GM12892 (cell line): ENCODE measurements at regions not wholly inside any gene's neighbourhood (a gene's known extent, or its start where the extent isn't known, plus 50 kb on each side); places are given as distances from the start of the nearest gene placed in this dataset.

Source experiments
- DNase-seq: peaks from one replicate; pipeline ENCODE4 v3.0.0; 2011; ENCODE audit not compliant: insufficient read length
- FAIRE-seq: peaks from 2 replicates; lab custom pipeline; 2011; peaks lifted over from hg19 to GRCh38; lab: Jason Lieb, UNC
- POLR2A ChIP-seq: IDR thresholded peaks from 2 replicates; pipeline ENCODE4 v1.6.1; 2011; ENCODE audit warnings: low read depth, low read length, control low read depth
- POLR2AphosphoS5 ChIP-seq: IDR thresholded peaks from 2 replicates; pipeline ENCODE4 v1.6.1; 2011; ENCODE audit warnings: low read depth, low read length, control low read depth
- TAF1 ChIP-seq: IDR thresholded peaks from 2 replicates; pipeline ENCODE4 v1.6.1; 2011; ENCODE audit warnings: low read depth, mild to moderate bottlenecking, control low read depth, low read length, borderline replicate concordance

GRCh38 chr20:21862259-21862946 is 156.9 kb downstream of the PAX1 start:
- no peak for DNase-seq
- TF ChIP-seq POLR2AphosphoS5 (no peak), TAF1 (no peak), POLR2A (no peak)
- FAIRE-seq, result no peak

- FAIRE-seq (no peak), DNase-seq (no peak)
- TF ChIP-seq POLR2A (no peak), POLR2AphosphoS5 (no peak), TAF1 (no peak)
Observed at GRCh38 chr20:21840991-21841390, 135.5 kb downstream of the PAX1 start.

DNA sequence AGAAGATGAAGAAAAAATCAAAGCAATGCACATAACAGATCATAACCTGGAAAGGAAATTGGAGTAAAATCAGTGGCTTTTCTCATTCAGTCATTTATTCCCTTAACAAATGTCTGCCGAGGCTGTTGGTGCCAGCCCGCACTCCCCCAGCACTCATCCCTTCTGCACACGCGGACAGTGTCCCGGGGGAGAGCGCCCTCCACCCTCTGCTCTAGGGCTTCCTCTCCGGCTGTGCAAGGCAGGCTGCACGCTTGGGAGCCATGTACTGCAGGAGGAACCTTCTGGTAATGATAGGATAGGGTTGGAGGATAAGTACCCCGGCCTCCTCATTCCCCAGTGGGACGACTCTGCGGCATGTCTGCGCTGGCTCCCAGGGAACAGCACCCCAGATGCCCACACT is 134.5 kb downstream of the PAX1 start:
- FAIRE-seq (no peak), DNase-seq (no peak)
- TF ChIP-seq TAF1, result no peak
- no peak for TF ChIP-seq POLR2AphosphoS5
- no peak for TF ChIP-seq POLR2A

DNA sequence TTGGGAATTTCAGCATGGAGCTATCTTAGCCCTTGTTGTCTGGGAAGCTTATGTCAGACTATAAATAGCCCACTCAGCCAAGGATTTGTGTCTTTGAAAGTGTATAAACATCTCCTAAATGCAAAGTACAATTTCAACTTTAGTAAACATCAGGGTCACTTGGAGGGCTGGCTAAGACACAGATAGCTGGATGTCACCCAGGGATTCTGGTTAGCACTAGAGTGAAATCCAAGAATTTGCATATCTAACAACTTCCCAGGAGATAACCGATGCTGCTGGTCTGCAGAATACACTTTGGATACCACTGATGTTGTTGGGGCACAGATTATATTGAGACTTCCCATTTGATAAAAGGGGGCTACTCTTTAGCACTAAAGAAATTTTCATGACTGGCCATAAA is 130.9 kb downstream of the PAX1 start:
- no peak for TF ChIP-seq POLR2AphosphoS5
- no peak for TF ChIP-seq POLR2A
- no peak for TF ChIP-seq TAF1
- DNase-seq (no peak), FAIRE-seq (no peak)

GRCh38 chr20:21835042-21835441 is 129.6 kb downstream of the PAX1 start:
- FAIRE-seq (no peak), DNase-seq (no peak)
- TF ChIP-seq TAF1 (no peak), POLR2A (no peak), POLR2AphosphoS5 (no peak)

- FAIRE-seq, result no peak
- TF ChIP-seq TAF1, result no peak
- TF ChIP-seq POLR2A, result no peak
- no peak for TF ChIP-seq POLR2AphosphoS5
Observed at GRCh38 chr20:21832442-21833385, 127.2 kb downstream of the PAX1 start.

DNA sequence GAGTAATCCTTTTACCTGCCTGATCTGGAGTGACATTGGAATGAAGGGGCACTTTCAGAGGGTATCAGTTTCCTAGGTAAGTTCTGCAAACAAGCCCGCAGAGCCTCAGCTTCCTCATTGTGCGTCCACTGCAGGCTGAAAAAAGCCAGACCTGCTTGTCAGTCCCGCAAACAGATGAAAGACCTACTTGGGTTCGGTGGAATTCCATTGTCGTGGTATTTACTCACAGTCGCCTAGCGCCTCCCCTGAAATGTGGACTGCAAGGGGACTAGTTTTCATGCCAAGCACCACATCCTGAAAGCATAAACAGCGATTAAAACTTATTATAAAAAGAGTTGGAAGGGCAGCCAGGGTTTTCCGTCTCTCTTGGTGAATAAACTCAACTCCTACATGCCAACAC is 121.5 kb downstream of the PAX1 start:
- DNase-seq, result no peak
- TF ChIP-seq TAF1, result no peak
- TF ChIP-seq POLR2AphosphoS5, result no peak
- no peak for TF ChIP-seq POLR2A
- no peak for FAIRE-seq

More at GRCh38 chr20:21832442-21833385, 127.2 kb downstream of the PAX1 start:
- DNase-seq, result no peak

- TF ChIP-seq POLR2A (no peak), POLR2AphosphoS5 (no peak), TAF1 (no peak)
- DNase-seq (no peak), FAIRE-seq (no peak)
Observed at GRCh38 chr20:21821358-21821757, 115.9 kb downstream of the PAX1 start.

DNA sequence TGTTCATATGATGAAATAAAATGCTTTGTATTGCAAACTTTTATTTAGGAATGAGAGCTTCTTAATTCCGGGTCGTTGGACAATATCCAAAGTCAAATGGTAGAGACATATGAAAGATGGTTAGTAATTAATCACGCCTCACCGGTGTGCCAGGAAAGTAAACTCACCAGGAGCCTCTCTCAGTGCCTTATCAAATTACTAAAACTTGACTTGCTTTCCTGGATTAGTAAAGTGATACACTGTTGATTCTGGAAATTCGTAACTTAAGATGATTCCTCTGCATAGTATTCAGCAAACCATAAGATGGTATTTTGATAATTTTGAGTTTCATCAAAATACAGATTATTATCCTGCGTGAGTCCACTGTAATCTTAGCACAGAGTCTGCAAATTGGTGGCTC is 115.2 kb downstream of the PAX1 start:
- FAIRE-seq (no peak), DNase-seq (no peak)
- TF ChIP-seq TAF1 (no peak), POLR2A (no peak), POLR2AphosphoS5 (no peak)

DNA sequence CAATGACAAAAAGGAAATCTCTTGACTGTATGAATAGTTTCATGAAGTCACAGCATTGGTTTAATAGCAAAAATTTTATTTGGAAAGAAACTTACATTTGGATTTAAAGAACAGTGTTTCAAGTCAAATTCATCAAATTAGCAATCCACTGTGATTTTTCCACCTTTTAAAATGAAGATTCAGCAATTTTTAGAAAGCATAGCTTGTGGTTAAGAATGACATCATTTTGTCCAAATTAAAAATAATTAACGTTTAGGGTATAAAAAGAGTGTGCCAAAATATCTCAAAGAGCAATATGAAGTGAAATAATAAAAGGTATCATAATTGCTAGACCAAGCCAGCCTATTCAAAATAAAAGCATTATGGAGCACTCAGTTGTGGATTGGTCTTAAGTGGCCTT is 114.6 kb downstream of the PAX1 start:
- FAIRE-seq (no peak), DNase-seq (no peak)
- no peak for TF ChIP-seq POLR2AphosphoS5

GRCh38 chr20:21812379-21812778 is 106.9 kb downstream of the PAX1 start:
- no peak for DNase-seq
- no peak for TF ChIP-seq POLR2AphosphoS5
- TF ChIP-seq POLR2A, result no peak
- TF ChIP-seq TAF1, result no peak
- no peak for FAIRE-seq
